Endothelial cell of hepatic sinusoid (primary cell): ENCODE measurements at regions not wholly inside any gene's neighbourhood (a gene's known extent, or its start where the extent isn't known, plus 50 kb on each side); places are given as distances from the start of the nearest gene placed in this dataset.

Experiments used
- in situ Hi-C: cut with HindIII; loops from 2 replicates; pipeline ENCODE4 v1.10.0; 2017; ENCODE audit warnings: low sequenced_read_pairs

DNA sequence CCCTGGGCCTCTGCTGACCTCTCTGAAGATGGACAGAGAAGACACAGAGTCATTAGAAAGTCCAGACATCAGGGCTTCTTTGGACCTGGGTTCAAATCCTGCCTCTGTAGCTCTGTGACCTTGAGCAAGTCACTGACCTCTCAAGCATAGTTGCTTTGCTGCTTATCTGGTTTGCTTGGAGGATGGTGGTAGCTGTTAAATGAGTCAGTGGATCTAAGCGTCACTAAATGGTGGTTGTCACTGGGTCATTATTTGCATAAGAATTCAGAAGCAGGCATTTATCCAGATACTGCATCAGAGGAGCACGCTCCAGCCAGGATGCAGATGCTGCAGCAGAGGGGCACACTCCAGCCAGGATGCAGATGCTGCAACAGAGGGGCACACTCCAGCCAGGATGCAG, 229.2 kb downstream of the GLI2 start:
- in situ Hi-C loops: loop anchor here (5.0 kb wide), 3 partner anchors 47 to 97 kb away; no protein-coding TSS in a partner anchor

DNA sequence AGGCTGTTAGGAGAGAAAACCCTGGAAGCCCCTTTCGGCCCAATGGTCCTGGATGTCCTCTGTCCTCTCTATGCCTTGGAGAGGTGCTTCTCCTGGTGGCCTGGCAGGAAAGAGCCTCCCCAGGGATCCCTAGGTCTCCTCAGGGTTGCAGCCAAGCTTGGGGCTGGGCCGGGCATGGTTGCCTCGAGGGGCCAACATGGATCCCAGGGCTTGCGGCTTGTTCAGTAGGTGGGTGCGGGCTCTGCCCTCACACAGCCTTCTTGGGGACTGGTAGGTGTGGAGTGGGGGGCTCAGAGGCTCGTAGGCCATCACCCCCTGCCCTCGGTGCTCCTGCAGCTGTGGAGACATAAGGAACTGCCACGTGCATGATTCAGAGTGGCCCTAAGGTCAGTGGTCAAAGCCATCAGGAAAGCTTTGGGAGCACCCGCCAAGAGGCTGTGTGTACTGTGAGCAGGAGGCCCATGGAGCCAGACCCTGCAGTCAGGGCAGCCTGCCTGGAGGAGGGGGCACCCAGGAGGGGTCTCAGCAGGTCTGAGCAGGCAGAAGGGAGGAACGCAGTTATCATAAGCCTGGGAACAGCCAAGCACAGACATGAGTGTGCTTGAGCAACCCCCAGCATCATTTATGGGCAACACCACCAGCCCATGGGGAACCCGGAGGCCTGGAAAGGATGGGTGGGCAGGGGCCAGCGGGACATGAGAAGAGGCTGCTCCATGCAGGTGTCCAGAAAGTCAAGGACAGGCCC, 231.0 kb downstream of the GLI2 start:
- in situ Hi-C loops: loop anchor here (5.0 kb wide), 3 partner anchors 46 to 96 kb away; no protein-coding TSS in a partner anchor

DNA sequence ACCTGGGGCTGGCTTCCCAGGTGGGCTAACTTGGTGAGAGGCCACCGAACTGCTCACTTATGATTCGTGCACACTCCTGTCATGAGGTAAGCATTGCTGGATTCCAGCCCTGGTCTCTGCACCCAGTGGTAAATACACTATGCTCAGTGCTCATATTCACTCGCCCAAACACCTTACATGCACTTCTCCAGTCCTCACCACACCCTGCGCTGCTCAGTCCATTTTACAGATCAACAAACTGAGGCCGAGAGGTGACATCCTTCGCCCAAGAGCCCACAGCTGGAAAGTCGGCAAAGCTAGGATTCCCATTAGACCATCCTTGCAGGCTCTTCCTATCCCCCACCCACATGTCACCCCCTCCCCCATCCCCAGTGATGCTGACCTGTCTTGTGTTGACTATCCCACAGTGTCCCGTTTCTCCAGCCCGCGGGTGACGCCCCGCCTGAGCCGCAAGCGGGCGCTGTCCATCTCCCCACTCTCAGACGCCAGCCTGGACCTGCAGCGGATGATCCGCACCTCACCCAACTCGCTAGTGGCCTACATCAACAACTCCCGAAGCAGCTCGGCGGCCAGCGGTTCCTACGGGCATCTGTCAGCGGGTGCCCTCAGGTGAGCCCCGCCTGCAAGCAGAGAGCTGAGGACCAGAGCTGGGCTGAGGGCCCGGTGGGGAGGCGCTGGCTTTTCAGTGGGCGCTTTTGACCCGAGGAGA, 232.8 kb downstream of the GLI2 start:
- in situ Hi-C loops: loop anchor here (5.0 kb wide), 3 partner anchors 44 to 94 kb away; no protein-coding TSS in a partner anchor

DNA sequence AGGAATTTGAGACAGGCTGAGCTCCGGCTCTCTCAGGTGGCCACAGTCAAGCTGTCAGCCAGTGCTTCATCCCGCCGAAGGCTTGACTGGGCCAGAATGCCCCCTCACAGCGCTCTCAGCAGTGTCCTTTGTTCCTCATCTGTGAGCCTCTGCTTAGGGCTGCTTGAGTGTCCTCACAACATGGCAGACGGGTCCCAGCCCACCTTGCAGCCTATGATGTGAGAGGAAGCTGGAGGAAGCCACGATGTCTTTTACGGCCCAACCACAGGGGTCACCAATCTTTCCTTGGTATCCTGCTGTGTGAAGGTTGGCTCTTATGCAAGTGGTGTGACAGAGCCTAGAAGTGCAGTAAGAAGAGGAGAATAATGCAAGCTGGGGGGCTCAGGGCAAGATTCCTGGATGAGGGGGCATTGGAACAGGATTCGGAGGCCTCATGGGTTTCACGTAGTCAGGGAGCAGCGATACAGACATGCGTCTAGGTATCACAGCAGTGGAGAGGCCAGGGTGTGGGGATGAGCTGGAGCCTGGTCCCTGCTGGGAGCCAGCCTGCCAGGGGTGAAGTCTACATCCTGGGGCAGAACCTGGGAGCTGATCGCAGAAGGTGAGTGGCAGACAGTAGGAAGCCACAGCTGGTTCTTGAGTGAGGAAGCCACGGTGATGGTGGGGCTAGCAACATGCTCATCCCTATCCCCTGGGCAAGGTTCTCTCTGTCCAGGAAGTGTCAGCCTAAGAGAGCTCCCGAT, 234.1 kb downstream of the GLI2 start:
- in situ Hi-C loops: loop anchor here (5.0 kb wide), 3 partner anchors 43 to 93 kb away; no protein-coding TSS in a partner anchor

DNA sequence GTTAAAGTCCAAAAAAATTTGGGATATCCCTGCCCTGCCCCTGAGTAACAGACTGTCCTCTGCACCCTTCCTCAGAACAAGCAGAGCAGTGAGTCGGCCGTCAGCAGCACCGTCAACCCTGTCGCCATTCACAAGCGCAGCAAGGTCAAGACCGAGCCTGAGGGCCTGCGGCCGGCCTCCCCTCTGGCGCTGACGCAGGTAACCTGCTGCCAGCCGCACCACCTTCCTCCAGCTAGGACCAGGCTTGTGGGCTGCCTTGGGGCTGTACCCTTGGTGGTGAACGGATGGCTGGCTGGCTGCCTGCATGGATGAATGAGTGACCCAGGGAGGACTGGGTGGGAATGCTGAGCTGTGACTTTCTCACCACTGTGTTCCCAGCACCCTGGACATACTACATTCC, 236.2 kb downstream of the GLI2 start:
- in situ Hi-C loops: no loop called here

DNA sequence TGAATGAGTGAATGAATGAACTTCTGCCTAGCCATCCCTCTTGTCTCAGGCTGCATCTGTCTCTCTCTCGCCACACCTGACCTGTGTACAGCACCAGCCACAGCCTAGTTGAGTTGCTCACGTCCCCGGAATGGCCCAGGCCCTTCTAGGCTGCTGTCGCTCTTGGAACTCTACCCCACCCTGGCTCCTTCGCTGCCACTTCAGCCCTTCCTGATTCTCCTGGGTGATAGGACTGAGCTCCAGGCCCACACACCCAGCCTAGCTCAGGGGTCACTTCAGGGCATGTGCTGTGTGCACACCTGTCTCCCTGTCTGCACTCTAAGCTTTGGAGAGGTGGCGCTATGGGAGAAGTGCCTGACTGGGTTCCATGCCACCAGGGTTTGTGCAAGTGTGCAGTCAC, 236.6 kb downstream of the GLI2 start:
- in situ Hi-C loops: no loop called here

DNA sequence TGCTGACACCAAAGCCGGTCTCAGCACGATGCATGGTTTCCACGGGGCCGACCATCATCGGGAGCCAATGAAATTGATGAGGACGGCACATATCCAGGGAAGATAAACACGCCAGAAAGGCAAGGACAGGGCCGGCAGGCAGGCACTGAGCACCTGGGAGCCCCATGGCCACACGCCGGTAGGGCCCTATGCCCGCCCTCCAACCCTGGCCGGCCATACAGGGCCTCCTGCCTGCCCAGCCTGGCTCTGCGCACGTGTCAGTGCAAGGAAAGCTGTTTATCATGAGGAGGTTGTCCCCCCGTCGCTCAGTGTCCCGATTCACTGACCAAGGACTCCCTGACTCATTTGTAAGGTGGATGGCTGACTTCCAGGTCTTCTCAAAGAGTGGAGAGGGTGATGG, 237.5 kb downstream of the GLI2 start:
- in situ Hi-C loops: no loop called here

DNA sequence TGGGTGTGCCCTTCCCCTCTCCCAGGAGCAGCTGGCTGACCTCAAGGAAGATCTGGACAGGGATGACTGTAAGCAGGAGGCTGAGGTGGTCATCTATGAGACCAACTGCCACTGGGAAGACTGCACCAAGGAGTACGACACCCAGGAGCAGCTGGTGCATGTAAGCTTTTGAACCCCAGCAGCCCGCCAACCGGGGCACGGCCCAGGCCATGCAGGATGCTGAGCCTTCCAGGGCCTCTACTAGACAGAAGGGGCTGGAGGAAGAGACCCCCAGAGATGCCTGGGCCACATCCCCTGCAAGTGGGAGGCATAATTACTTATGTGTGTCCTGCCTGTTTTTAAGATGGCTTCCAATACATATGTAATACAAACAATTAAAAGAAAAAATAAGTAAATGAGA, 239.3 kb downstream of the GLI2 start:
- in situ Hi-C loops: no loop called here

DNA sequence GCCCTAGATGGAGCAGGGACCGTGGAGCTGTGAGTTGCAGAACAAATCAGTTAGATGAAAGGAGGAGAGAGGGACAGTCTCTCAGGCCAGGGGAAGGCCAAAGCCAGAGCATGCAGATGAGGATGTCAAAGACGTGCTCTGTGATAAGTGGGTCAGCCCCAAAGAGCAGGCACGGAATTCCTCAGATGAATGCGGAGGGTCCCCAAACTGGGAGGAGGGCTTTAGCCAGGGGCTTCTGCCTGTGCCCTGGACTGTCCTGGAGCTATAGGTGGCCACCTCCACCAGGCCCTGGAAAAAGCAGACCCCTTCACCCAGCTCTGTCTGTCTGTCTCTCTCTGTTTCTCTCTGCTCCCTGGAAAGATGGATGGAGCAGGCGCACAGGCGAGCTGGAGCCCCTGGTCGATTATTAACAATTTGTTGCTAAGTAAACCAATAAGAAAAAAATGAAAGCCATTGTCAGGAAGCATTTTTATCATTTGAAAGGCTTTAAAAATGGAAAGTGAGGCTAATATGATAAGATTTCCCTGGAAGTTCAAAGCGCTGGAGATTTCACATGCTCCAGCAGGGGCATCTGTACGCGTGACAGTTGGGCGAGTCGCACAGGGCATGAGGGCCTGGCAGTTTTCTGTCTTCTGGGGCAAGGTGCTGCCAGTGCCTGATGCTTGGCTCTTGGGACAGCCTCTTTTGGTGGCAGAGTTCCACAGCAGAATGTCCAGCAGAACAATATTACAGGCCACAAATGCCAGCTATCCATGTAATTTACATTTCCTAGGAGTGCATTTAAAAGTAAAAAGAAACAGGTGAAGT, 241.0 kb downstream of the GLI2 start:
- in situ Hi-C loops: no loop called here

DNA sequence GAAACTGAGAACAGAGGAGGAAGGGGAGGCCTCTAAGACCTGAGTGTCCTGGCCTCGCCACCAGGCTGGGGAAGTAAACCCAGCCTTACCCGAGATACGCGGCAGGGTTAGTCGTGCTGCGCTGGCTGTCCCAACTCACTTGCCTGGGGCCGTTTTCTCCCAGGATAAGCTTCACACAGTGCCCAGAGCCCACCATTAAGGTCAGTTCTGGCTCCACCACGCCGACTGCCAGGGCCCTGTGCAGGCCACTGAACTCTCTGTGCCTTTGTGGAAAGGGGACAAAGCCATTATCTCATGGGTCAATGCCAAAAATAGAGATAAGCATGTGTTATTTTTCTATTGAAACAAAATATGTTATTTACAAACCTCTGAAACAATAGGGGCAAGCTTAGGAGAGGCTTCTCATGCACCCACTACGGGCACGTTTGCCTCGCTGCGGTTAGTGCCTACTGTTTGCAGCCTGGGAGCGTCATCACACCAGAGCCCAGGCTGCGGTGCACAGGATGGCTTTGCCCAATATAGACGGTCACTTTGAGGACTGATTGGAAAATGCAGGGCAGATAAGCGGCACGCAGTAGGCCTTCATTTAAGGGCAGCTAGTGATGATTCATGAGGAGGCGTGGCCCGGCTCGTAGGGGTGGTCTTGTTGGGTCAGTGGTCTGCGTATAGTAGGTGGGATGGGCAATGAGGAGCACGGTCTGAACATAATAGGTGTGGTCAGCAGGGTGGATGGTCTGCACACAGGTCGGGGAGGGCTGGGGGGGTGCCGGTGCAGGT, 242.1 kb downstream of the GLI2 start:
- in situ Hi-C loops: no loop called here

DNA sequence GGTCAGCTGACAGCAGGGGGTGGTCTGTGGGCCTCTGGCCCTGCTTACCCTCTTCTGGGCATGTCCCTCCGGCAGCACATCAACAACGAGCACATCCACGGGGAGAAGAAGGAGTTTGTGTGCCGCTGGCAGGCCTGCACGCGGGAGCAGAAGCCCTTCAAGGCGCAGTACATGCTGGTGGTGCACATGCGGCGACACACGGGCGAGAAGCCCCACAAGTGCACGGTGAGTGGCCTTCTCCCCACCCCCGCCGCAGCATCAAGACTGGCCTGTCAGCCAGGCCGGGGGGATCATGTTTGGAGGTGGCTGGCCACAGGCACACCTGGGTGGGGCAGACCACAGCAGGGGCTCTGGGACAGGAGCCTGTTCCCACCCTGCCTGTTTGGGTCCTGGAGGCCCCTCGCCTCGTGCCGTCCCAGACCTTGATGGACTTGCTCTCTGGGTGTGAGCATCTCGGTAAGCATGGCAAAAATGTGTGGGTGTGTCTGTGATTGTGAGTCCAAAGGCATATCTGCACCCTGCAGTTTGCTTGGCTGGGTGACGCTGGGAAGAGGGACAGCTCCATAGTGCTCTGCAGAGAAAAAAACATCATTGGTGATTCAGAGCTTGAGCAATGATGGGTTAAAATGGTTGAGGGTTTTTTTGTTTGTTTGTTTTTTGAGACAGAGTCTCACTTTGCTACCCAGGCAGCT, 242.8 kb downstream of the GLI2 start:
- in situ Hi-C loops: no loop called here

DNA sequence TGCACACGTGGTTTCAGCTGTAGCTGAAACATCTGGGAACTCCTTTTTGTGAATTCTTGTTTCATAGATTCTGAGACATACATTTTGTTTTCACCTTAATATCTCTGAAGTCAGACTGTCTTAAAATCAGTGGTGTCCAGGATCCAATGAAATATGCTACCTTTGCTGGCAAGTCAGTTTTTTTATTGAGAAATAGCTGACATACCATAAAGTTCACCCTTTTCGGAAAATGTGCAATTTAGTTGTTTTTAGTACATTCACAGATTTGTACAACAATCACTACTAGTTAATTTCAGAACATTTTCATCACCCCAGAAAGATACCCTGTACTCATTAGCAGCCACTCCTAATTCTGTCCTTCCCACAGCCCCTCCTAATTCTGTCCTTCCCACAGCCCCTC, 243.7 kb downstream of the GLI2 start:
- in situ Hi-C loops: no loop called here

DNA sequence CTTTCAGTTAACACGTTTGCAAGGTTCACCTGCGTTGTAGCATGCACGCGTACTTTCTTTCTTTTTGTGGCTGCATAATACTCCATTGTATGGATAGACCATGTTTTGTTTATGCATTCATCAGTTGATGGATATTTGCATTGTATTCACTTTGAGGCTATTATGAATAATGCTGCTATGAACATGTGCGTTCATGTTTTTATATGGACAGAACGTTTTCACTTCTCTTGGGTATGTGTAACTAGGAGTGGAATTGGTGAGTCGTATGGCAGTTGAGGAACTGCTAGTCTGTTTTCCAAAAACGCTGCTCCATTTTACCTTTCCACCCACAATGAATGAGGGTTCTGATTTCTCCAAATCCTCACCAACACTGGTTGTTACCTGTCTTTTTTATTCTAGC, 244.3 kb downstream of the GLI2 start:
- in situ Hi-C loops: no loop called here

DNA sequence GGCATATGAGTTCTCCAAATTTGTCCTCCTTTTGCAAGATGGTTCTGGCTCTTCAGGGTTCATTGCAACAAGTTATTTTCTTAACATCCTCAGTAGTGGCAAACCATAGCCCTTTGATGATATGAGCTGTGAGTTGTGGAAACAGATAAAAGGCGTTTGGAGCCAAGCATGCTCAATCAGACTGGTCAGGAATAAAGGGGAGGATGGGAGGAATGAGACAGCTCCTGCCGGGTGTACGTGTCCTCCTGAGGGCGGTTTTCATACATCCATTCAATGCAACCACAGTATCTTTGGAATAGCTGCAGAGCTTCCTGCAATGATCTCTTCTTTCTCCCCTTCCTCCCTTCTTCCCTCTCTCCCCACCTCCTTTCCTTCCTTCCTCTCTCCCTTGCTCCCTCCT, 245.8 kb downstream of the GLI2 start:
- in situ Hi-C loops: no loop called here

DNA sequence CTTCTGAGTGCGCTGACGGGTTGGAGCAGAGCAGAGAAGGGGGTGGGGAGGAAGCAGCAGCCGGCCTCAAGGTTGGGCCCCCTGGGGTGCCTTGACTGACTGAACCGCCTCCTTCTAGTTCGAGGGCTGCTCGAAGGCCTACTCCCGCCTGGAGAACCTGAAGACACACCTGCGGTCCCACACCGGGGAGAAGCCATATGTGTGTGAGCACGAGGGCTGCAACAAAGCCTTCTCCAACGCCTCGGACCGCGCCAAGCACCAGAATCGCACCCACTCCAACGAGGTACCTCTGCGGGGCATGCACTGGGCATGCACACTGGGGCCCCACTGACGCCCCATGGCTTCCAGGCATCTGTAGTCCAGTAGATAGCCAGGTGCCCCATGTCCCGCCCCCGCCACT, 246.9 kb downstream of the GLI2 start:
- in situ Hi-C loops: no loop called here

DNA sequence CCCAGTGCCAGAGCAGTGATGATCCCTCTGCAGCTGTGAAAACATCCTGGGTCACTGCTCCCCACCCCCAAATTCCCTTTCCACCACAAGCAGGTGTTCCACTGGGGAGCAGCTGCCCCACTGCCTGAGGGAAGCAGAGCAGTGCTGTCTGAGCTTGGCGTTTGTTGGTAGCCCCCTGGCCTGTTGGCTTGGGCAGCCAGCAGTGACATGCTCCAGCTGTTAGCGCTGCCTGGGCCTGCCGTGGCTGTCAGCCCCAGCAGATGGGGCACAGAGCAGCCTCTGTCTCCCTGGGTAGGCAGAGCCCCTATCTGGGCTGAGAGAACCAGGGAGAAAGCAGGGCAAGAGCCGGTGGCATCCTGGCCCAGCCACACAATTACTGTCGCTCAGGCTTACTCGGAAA, 247.7 kb downstream of the GLI2 start:
- in situ Hi-C loops: no loop called here

DNA sequence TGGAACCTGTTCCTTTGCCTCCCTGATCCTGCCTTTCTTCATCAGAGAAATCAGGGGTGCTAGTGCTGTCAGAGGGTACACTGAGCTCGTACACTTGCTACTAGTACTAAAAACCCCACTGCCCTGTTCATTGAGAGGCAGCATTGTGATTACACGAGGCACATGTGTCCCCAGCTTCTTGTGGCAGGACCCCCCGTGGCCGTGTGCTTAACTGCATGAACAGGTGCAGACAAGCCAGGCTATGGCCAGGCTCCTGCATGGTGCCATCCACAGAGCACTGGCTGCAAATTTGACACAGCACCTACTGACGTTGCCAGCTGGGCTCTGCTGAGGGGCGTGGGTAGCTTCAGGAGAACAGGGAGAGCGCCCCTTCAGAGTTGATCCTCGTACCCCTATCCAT, 248.4 kb downstream of the GLI2 start:
- in situ Hi-C loops: no loop called here

DNA sequence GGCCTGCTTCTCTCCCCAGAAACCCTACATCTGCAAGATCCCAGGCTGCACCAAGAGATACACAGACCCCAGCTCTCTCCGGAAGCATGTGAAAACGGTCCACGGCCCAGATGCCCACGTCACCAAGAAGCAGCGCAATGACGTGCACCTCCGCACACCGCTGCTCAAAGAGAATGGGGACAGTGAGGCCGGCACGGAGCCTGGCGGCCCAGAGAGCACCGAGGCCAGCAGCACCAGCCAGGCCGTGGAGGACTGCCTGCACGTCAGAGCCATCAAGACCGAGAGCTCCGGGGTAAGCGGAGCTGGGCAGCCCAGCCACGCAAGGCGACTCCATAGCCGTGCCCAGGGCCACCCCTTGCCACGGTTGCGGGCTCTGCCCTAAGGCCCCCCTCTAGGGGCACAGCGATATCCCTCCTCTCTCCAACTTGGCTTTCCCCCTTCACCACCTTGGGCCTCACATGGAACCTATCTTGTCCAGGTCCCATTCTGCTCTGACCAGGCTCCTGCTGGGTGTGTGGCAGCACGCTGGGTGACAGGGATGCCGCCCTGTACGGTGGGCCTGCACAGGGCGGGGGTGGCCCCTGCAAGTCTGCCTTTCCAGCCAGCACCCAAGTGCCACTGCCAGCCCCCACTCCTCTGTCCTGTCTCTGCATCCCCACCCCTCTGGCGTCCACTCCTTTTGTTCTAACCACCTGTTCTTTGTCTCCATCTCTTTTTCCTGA, 248.9 kb downstream of the GLI2 start:
- in situ Hi-C loops: no loop called here
